ENCODE measurements at regions not wholly inside any gene's neighbourhood (a gene's known extent, or its start where the extent isn't known, plus 50 kb on each side); places are given as distances from the start of the nearest gene placed in this dataset.

GRCh38 chr13:75124415-75124814 is 357.6 kb downstream of the TBC1D4 start (continued):
- TF ChIP-seq, protein P1, sequence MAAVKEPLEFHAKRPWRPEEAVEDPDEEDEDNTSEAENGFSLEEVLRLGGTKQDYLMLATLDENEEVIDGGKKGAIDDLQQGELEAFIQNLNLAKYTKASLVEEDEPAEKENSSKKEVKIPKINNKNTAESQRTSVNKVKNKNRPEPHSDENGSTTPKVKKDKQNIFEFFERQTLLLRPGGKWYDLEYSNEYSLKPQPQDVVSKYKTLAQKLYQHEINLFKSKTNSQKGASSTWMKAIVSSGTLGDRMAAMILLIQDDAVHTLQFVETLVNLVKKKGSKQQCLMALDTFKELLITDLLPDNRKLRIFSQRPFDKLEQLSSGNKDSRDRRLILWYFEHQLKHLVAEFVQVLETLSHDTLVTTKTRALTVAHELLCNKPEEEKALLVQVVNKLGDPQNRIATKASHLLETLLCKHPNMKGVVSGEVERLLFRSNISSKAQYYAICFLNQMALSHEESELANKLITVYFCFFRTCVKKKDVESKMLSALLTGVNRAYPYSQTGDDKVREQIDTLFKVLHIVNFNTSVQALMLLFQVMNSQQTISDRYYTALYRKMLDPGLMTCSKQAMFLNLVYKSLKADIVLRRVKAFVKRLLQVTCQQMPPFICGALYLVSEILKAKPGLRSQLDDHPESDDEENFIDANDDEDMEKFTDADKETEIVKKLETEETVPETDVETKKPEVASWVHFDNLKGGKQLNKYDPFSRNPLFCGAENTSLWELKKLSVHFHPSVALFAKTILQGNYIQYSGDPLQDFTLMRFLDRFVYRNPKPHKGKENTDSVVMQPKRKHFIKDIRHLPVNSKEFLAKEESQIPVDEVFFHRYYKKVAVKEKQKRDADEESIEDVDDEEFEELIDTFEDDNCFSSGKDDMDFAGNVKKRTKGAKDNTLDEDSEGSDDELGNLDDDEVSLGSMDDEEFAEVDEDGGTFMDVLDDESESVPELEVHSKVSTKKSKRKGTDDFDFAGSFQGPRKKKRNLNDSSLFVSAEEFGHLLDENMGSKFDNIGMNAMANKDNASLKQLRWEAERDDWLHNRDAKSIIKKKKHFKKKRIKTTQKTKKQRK (IDR thresholded peaks at IDR 0.05; ENCODE audit: borderline replicate concordance, low read depth, low read length) = no peak
- TF ChIP-seq, protein P2, sequence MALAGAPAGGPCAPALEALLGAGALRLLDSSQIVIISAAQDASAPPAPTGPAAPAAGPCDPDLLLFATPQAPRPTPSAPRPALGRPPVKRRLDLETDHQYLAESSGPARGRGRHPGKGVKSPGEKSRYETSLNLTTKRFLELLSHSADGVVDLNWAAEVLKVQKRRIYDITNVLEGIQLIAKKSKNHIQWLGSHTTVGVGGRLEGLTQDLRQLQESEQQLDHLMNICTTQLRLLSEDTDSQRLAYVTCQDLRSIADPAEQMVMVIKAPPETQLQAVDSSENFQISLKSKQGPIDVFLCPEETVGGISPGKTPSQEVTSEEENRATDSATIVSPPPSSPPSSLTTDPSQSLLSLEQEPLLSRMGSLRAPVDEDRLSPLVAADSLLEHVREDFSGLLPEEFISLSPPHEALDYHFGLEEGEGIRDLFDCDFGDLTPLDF (CRISPR knock-in tag; IDR thresholded peaks at IDR 0.05) = no peak
- TF ChIP-seq LARP7 (IDR thresholded peaks at IDR 0.05) = no peak
- TF ChIP-seq ZNF316 (IDR thresholded peaks at IDR 0.05) = no peak
- no peak for TF ChIP-seq PTBP1 (IDR thresholded peaks at IDR 0.05; ENCODE audit: low read depth, low read length)
- TF ChIP-seq STAT5A (IDR thresholded peaks at IDR 0.05; ENCODE audit: borderline replicate concordance, low read length) = no peak

GRCh38 chr13:75123428-75123827 is 358.5 kb downstream of the TBC1D4 start:
- FAIRE-seq = no peak
- TF ChIP-seq ZNF780A (CRISPR knock-in tag; IDR thresholded peaks at IDR 0.05) (no peak), POU5F1 (IDR thresholded peaks at IDR 0.05; ENCODE audit: borderline replicate concordance, low read depth, low read length, partially characterized antibody) (no peak), HDAC6 (IDR thresholded peaks at IDR 0.05; ENCODE audit: low read depth, low read length) (no peak), VEZF1 (CRISPR knock-in tag; IDR thresholded peaks at IDR 0.05) (no peak), ZNF124 (CRISPR knock-in tag; IDR thresholded peaks at IDR 0.05) (no peak), SMARCA4 (IDR thresholded peaks at IDR 0.05) (no peak)
- TF ChIP-seq, protein P3, sequence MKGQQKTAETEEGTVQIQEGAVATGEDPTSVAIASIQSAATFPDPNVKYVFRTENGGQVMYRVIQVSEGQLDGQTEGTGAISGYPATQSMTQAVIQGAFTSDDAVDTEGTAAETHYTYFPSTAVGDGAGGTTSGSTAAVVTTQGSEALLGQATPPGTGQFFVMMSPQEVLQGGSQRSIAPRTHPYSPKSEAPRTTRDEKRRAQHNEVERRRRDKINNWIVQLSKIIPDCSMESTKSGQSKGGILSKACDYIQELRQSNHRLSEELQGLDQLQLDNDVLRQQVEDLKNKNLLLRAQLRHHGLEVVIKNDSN (CRISPR knock-in tag; IDR thresholded peaks at IDR 0.05) = no peak

More at GRCh38 chr13:75123428-75123827, 358.5 kb downstream of the TBC1D4 start:
- 6% methylated on average over 1 of the region's 1 CpG for WGBS (ENCODE audit: insufficient coverage, low coverage, missing lambda C conversion rate)
- Histone ChIP-seq H3K27me3 (ENCODE audit: control insufficient read depth in 2 of 2, insufficient read depth in 2 of 2, low read length in 2 of 2) (no peaks in the 10 kb centered on the region), H4K20me1 (replicated peaks; ENCODE audit: control insufficient read depth, insufficient read depth, low read length) (no peaks in the 10 kb centered on the region), H3K36me3 (ENCODE audit: control insufficient read depth, insufficient read depth, low read length) (no peaks in the 10 kb centered on the region), H2AFZ (ENCODE audit: low read depth, low read length) (no peak overlapping the region), H3K4me2 (ENCODE audit: insufficient read depth, low read length) (no peak overlapping the region), H3K9me3 (replicated peaks; ENCODE audit: control insufficient read depth, insufficient read depth, low read depth, low read length) (no peaks in the 10 kb centered on the region), H3K27ac (ENCODE audit: extremely low read depth, low read depth, low read length) (no peak overlapping the region), H3K79me2 (ENCODE audit: control insufficient read depth, insufficient read depth, low read length) (no peaks in the 10 kb centered on the region), H3K4me1 (replicated peaks in 1 of 2; ENCODE audit: control insufficient read depth in 2 of 2, insufficient read depth in 2 of 2, low read length in 2 of 2) (no peaks in the 10 kb centered on the region), H3K9ac (ENCODE audit: insufficient read depth in 1 of 2, low read depth in 2 of 2, low read length in 2 of 2) (no peak overlapping the region), H3K9me1 (ENCODE audit: control insufficient read depth, insufficient read depth, low read length) (no peaks in the 10 kb centered on the region), H3K4me3 (no peak overlapping the region)
- in situ Hi-C loops (cut with MboI) (no loop called here), intact Hi-C loops (cut with micrococcal nuclease) (no loop called here)
- CTCF ChIA-PET (ENCODE audit: low intra/inter-chr PET ratio) = no interaction called here
- no TSS peak for BruUV-seq (replicated peaks)
- POLR2A ChIA-PET = interaction anchor here (1.4 to 1.6 kb wide), 2 partner anchors 10 to 36 kb away, joined by 3 to 4 read pairs; no protein-coding TSS in a partner anchor
- no peak for ATAC-seq
- DNase-seq (ENCODE audit: extremely low read depth in 1 of 4, low spot score in 3 of 4) = no peak

Measured in K562 (cell line).